ENCODE measurements at regions not wholly inside any gene's neighbourhood (a gene's known extent, or its start where the extent isn't known, plus 50 kb on each side); places are given as distances from the start of the nearest gene placed in this dataset.

DNA sequence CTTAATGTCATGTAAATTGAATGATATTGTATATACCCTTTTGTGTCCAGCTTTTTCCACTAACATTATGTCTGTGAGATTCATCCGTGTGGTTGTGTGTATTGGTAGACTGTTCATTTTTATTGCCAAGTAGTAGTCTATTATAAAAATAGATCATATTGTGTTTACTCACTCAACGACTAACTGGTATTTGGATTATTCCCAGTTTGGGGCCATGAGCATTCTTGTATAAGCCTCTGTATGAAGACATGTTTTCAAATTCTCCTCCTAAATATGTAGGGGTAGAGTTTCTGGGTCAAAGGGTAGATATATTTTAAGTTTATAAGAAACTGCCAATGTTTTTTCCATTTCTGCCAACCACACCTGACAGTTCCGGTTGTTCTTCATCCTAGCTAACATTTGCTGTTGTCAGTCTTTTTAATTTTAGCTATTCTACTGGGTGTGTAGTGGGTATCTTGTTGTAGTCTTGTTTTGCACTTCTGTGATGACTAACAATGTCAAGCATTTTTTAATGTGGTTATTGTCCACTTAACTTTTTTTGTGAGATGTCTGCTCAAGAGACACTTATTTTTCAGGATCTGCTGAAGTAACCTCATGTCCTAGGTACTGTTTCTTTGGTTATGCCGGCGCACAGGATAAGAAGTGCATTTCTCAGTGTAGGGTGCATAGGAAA lies 93.2 kb downstream of the DACT1 start:
- H3K4me3 ChIP-seq: no peak overlapping the region
- no peak for DNase-seq
- peaks cover 0 to 4% (median 0%) of the 10 kb centered on the region in 6 donors for H3K4me1 ChIP-seq
- no peaks in the 10 kb centered on the region for H3K27me3 ChIP-seq (replicated peaks in 1 of 7)
- WGBS, 5 donors: 60 to 77% (median 66%) methylated on average over 5 of the region's 5 CpGs
- no peaks in the 10 kb centered on the region for H3K9me3 ChIP-seq
- H3K27ac ChIP-seq: peak overlapping the region in 4 of 8 donors; percentile 3 to 22 (median 12)
- TF ChIP-seq, protein P1, sequence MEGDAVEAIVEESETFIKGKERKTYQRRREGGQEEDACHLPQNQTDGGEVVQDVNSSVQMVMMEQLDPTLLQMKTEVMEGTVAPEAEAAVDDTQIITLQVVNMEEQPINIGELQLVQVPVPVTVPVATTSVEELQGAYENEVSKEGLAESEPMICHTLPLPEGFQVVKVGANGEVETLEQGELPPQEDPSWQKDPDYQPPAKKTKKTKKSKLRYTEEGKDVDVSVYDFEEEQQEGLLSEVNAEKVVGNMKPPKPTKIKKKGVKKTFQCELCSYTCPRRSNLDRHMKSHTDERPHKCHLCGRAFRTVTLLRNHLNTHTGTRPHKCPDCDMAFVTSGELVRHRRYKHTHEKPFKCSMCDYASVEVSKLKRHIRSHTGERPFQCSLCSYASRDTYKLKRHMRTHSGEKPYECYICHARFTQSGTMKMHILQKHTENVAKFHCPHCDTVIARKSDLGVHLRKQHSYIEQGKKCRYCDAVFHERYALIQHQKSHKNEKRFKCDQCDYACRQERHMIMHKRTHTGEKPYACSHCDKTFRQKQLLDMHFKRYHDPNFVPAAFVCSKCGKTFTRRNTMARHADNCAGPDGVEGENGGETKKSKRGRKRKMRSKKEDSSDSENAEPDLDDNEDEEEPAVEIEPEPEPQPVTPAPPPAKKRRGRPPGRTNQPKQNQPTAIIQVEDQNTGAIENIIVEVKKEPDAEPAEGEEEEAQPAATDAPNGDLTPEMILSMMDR (IDR thresholded peaks at IDR 0.05 in 8 of 11, conservative IDR thresholded peaks at IDR 0.05 in 3 of 11): no peak
- no peaks in the 10 kb centered on the region for H3K36me3 ChIP-seq
- intact Hi-C loops (cut with DNase I; ENCODE audit: low total_unique reads): no loop called here

DNA sequence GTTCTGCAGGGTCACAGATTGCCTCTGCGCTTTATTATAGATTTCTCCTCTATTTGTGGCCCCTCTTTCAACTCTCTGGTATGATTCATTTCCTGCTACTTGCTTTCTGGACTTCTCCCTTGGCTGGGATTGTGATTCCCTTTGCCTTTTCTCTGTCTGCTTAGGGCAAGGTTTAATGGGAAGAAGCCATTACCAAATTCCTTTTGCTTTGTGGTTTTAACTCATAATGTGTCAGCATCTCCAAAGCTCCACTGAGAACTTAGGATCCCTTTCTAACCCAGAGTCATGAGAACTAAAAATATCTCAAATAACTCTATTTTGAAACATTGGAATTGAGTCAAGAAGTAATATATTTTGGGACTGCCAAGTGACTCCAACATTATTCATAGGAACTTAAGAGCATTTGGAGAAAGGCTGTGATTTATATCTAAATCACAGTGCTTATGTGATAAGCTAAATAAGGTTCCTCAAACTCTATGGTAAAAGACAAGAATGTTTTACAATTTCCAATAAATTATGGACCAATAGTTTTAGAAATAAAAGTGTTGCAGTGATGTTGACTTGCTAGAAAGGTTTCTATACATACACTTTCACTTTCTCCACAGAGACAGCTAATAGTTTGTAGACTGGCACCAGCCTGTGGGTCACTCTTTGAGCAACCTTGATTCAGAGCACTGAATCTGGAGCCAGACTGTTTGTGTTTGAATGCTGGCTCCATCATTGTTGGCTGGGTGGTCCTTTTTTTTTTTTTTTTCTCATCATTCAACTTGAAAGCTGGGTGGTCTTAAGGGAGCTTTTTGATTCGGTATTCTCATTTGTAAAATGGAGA lies 93.9 kb downstream of the DACT1 start:
- Histone ChIP-seq H3K9me3 (no peaks in the 10 kb centered on the region), H3K4me3 (no peak overlapping the region), H3K4me1 (peaks cover 0 to 4% (median 0%) of the 10 kb centered on the region in 6 donors), H3K27me3 (replicated peaks in 1 of 7) (no peaks in the 10 kb centered on the region), H3K27ac (peak overlapping the region in 3 of 8 donors; percentile 3 to 22 (median 4)), H3K36me3 (no peaks in the 10 kb centered on the region)
- intact Hi-C loops (cut with DNase I; ENCODE audit: low total_unique reads): no loop called here
- TF ChIP-seq POLR2A (IDR thresholded peaks at IDR 0.05) (no peak), POLR2AphosphoS5 (IDR thresholded peaks at IDR 0.05) (no peak)
- TF ChIP-seq, protein P1 (IDR thresholded peaks at IDR 0.05 in 8 of 11, conservative IDR thresholded peaks at IDR 0.05 in 3 of 11): no peak
- no peak for DNase-seq
- WGBS, 5 donors: 69 to 88% (median 75%) methylated on average over 2 of the region's 2 CpGs

DNA sequence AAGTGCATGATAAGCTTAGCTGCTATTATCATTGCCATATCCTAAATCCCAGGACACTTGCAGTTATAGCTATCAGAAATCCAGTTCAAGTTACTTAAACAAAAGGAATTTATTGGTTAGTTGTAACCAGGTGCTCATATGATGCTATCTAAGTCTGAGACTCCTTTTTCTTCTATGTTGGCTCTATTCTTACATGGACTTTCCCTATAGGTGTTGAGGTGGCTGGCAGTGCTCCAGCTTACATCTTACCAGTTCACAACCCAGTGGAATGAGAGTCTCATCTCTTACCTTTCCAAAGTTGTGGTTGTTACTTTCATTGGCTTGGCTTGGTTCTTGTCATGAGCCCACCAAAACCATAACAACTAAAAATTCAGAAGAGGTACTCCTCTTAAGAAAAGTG lies 94.6 kb downstream of the DACT1 start:
- TF ChIP-seq, protein P1 (IDR thresholded peaks at IDR 0.05 in 8 of 11, conservative IDR thresholded peaks at IDR 0.05 in 3 of 11): no peak
- TF ChIP-seq POLR2AphosphoS5 (IDR thresholded peaks at IDR 0.05): no peak
- TF ChIP-seq POLR2A (IDR thresholded peaks at IDR 0.05): no peak
- Histone ChIP-seq H3K9me3 (no peaks in the 10 kb centered on the region), H3K36me3 (no peaks in the 10 kb centered on the region), H3K4me3 (no peak overlapping the region), H3K27ac (no peak overlapping the region), H3K4me1 (peaks cover 0 to 4% (median 0%) of the 10 kb centered on the region in 6 donors), H3K27me3 (replicated peaks in 1 of 7) (no peaks in the 10 kb centered on the region)
- intact Hi-C loops (cut with DNase I; ENCODE audit: low total_unique reads): no loop called here
- no peak for DNase-seq
